Right kidney (tissue), 1 donor: ENCODE measurements at regions not wholly inside any gene's neighbourhood (a gene's known extent, or its start where the extent isn't known, plus 50 kb on each side); places are given as distances from the start of the nearest gene placed in this dataset.

ENCODE experiments used
- DNase-seq: peaks from one replicate; pipeline ENCODE4 v3.0.0-alpha.2; 2016

- DNase-seq = no peak
Measured at GRCh38 chr2:120477198-120477597, 131.3 kb downstream of the INHBB start.

DNA sequence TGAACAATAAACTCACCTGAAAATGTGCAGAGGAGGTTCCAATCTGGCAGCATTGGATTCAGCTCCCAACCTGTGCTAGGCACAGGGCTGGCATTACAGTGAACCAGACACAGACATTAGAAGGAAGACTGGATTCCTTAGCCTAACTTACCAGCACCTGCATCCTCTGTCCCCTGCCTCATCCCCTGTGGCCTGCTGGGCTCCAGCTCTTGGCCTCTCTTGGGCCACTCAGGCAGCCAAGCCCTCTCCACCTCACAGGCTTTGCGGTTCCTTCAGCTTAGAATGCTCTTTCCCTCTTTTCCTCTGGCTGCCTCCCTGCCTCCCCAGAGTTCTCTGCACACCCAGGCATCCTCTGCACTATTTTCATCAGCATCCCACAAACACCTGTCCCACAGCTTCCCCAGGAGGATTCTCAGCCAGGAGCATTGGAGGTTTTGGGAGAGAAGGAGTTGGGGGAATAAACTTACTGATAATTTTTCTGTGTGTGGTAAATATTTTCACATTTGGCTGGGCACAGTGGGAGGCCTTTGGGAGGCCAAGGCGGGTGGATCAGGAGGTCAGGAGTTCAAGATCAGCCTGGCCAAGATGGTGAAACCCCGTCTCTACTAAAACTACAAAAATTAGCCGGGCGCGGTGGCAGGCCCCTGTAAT, 132.0 kb downstream of the INHBB start:
- DNase-seq = no peak

DNA sequence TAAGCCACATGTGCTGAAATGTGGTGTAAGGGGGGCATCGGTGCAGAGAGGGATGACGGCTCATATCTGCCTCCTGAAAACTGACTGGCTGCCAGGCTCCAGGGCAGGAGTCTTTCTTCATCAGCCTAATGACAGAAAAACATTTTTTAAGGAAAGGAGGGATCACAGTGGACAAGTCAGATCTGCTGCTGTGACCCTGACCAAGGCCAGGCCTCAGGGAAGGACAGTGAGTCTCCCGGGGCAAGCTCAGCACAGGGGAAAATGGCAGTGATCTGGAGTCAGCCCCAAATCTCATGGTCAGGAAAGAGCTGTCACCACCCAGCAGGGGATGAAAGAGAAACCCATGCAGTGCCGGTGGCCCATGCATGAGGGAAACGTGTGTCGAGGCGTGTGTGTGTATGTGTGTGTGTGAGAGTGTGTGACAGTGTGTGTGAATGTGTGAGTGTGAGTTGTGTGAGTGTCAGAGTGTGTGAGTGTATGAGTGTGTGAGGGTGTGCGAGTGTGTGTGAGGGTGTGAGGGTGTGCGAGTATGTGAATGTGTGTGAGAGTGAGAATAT, 134.5 kb downstream of the INHBB start:
- DNase-seq = no peak

DNA sequence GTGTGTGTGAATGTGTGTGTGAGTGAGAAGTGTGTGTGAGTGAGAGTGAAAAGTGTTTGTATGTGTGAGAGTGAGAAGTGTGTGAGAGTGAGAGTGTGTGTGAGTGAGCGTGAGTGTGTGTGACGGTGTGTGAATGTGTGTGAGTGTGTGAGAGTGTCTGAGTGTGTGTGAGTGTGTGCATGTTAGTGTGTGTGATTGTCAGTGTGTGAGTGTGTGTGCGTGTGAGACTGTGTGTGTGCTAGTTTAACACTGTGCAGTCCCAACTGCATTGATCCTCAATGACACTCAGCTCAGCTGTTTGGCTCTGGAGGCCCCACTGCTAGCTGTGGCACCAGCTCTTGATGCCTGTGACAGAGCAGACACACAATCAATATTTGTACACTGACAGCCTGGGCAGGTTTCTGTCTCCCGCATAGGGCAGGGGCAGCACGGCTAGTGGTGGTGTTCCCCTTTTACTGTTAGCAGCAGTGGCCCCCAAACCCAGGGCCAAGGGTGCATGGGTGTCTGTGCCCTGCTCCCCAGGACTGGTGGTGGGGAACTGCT, 135.0 kb downstream of the INHBB start:
- no peak for DNase-seq

DNA sequence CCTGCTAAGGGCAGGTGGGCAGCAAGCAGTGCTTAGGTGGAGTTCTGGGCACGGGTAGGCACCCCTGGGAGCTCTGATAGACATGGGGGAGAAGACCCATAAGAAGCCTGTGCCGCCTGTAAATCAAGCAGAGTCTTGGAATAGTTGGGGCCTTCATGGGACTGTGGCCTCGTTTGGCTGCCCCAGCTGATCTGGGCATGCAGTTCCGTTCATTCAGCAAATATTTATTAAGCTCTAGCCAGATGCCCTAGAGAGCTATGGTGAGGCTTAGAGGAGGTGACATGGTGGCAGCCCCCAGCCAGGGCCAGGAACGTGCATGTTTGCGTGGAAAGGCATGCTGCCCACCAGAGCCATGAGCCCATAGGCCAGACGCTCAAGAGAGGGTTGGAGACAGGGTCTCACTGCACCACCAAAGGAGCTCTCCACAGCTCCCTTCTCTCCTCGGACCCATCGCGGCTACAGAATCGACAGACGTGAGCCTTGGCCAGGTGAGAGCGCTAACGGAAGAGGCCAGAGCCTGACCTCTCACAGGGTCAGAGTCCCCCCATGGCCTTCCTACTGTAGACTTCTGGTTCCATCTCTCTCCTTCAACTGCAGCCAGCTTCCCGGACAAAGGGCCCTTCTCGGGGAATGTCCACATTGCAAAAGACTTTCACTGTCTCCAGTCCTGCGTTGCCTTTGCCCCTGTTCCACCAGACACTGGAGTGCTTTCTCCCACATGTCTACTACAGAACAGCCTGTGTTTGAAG, 135.7 kb downstream of the INHBB start:
- no peak for DNase-seq

- DNase-seq = no peak
Measured at GRCh38 chr2:120482334-120482733, 136.4 kb downstream of the INHBB start.

DNA sequence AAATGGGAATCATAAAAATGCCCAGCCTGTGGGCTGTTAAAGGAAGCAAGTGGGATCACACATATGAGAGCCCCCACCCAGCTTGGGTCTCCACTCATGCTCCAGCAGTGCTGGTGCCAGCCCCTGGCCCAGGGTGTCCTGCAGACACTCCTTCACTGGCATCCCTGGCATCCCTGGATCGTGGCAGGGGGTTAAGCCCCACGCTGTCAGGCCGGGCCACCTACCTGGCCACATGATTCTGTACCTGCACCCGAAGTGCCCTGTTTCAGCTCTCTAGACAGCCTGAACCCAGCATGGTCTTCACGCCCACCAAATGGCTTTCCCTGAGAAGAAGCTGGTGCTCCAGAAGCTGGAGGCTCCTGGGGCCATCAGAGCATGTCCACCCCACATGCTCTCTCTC, 137.4 kb downstream of the INHBB start:
- no peak for DNase-seq

DNA sequence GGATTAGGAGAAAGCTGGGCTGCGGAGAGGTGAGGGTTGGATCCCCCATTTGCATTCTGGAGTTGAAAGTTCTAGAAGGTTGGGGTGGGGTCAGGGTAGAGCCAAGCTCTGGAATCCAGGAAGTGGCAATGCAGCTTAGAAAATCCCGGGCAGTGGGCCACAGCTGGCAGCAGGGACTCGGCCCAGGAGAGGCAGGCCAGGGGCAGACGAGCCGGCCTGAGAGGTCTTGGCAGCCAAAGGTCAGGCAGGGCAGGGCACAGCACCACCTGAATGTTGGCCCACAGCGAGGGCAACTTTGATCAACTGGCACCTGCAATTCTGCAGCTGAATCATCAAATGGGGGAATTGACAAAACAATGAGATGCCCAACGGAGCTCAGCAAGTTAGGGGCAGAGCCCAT, 139.2 kb downstream of the INHBB start:
- DNase-seq = no peak

GRCh38 chr2:120486441-120486840, 140.5 kb downstream of the INHBB start:
- DNase-seq = no peak

DNA sequence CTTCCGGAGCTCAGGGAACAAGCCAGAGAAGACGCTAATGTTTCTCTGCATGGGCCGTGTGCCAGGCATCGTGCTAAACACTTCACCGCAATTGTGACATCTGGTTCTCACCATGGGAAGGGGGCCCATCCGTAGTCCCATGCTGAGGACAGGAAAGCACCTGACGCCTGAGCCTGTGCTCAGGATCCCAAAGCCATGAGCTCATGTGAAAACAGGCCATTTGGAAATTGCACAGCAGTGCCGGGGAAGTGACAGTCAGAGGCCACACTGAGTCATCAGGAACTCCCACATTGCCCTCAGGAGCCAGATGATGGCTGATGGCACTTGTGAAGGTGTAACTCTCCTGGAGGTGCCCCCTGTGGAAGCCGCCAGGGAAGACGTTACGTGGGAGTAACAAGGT, 141.0 kb downstream of the INHBB start:
- no peak for DNase-seq

GRCh38 chr2:120488531-120488930, 142.6 kb downstream of the INHBB start:
- DNase-seq = no peak

- DNase-seq = no peak
Measured at GRCh38 chr2:120489023-120489422, 143.1 kb downstream of the INHBB start.

- no peak for DNase-seq
Measured at GRCh38 chr2:120490091-120490798, 144.3 kb downstream of the INHBB start.

DNA sequence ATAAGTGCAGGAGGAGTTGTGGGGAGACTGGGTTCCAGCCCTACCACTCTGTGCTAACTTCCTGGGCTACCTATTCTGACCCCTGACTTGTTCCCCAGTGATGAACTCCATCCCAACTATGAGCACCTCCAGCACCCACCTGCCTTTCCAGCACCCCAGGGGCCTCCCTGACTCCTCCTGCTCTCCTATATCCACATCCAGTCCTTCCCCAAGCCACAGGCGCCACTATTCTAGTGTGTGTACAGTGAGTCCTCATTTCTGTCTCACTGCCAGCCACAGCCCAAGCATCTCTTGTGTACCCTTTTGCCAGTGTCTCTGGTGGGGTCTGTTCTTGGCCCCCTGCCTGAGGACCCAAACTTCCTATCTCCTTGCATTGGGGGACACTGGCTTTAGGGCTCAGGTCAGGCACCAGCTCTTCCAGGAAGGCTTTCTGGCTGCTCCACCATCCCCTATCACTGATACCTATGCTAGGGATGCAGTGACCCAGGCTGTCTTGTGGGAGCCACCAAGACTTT, 145.2 kb downstream of the INHBB start:
- DNase-seq = no peak

- DNase-seq = no peak
Measured at GRCh38 chr2:120493231-120493630, 147.3 kb downstream of the INHBB start.

GRCh38 chr2:120494446-120494845, 148.5 kb downstream of the INHBB start:
- no peak for DNase-seq

- no peak for DNase-seq
Measured at GRCh38 chr2:120495586-120495985, 149.7 kb downstream of the INHBB start.

GRCh38 chr2:120496235-120496634, 150.3 kb downstream of the INHBB start:
- DNase-seq = no peak

DNA sequence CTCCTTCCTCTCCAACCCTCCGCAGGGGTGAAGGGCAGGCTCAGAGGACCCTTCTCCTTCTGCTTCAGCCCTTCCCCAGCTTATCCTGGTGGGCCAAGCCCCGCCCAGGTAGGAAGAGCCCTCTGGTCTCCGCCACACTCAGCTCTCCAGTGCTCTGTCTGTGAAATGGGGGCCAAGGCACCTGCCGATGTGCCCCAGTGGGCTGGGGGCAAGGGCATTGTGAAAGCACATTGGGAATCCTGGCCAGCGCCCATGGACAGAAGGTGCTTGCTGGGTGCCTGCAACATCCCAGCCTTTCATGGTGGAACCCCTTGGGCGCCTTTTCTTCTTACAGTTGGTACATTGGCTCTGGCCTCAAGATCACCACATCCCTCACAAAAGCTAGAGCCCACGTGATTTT, 150.8 kb downstream of the INHBB start:
- no peak for DNase-seq

DNA sequence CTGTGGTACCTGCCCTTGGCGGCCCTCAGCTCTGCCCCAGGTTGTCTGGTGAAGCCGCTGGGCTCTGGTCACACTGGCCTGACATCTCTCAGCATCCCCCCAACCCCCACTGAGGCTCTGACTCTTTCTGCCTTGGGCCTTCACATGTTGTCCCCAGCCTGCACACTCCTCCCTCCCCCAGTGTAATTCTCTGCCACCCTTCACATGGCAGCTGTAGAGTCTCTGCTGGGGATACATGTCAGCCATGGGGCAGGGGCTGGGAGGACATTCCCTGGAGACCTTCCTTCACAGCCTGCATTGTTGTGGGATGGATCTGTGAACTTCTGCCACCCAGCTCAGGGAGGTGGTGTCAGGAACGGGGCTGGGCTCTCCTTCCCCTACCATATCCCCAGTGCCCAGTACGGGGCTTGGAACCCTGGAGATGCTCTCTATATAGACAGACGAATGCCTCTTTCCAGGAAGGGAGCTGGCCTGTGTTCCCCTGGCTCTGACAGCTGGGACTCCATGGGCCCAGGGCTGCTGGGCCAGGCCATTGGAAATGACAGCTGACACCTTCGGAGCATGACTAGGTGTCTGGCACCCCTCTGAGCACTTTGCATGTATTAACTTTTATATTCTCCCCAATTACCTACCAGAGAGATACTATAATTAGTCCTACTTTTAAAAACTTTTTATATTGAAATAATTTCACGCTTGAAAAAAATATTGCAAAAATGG, 151.5 kb downstream of the INHBB start:
- no peak for DNase-seq

DNA sequence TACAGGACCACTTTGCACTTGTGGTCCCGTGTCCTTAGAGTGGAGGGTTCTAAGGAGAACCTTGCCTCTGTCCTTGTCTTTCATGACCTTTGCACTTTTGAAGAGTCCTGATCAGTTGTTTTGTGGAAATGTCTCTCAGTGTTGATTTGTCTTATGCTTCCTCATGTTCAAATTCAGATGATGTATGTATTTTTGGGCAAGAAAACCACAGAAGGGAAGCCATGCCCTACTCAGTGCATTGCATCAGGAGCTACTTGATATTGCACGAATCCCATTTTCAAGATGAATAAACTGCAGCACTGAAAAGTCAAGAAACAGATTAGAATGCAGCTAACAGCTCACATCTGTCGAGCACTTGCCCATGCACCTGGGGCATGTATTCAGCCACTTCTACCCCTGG, 152.2 kb downstream of the INHBB start:
- no peak for DNase-seq
